ENCODE measurements at regions not wholly inside any gene's neighbourhood (a gene's known extent, or its start where the extent isn't known, plus 50 kb on each side); places are given as distances from the start of the nearest gene placed in this dataset.

DNA sequence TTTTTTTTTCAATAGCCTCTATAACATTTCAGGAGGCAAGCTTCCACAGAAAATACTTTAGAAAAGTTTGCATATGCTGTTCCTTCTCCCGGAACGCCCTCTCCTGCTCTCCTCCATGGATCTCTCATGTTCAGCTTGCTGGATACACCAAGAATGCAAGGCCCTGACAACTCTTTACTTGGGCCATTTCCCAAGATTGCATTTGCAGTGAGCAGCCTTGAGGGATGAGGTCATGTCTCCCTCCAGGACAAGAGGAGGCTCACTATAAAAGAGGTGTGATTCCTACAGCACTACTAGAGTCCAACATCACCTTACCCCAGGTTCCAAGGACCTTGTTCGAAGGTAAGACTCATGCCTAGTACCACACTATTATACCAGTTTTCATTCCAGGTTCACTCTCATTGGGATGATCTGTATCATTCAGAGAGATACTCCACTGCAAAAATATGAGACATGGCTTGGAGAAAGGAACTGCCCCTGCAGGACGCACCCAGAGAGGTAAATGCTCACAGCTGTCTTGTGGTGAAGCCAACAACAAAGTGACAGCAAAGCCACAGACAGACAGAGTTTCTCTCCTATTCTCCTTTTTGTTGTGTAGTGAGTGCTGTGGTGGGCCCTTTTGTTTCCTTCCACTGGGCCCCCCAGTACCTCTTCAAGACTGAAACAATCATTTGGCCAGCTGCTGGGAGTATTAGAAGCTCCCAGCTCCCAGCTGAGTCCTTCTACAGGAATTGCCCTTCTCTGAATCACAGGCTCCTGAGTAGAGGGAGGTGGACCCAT lies 151.7 kb upstream of the ZNF366 start:
- TF ChIP-seq JUND (IDR thresholded peaks at IDR 0.05; ENCODE audit: low read length) (no peak), POLR2A (IDR thresholded peaks at IDR 0.05; ENCODE audit: control extremely low read depth in 1 of 2, low read depth in 2 of 2, low read length in 2 of 2) (no peak), MAFK (IDR thresholded peaks at IDR 0.05; ENCODE audit: low read depth, low read length) (no peak)

Data from H1 (cell line).